ENCODE measurements at regions not wholly inside any gene's neighbourhood (a gene's known extent, or its start where the extent isn't known, plus 50 kb on each side); places are given as distances from the start of the nearest gene placed in this dataset.
A peak's percentile ranks its signal among the peaks of the same experiment; 100 is the strongest.

- Histone ChIP-seq H3K36me3 (ENCODE audit: control insufficient read depth, insufficient read depth, low read length) (no peaks in the 10 kb centered on the region), H3K4me3 (ENCODE audit: low read depth, low read length) (no peak overlapping the region), H3K27me3 (replicated peaks; ENCODE audit: control insufficient read depth, insufficient read depth, low read length) (no peaks in the 10 kb centered on the region), H3K4me1 (no peaks in the 10 kb centered on the region), H3K9me3 (no peaks in the 10 kb centered on the region)
- H3K9me3 Mint-ChIP-seq (ENCODE audit: unreplicated experiment): peaks cover 9% of the 10 kb centered on the region
- TF ChIP-seq CTCF (IDR thresholded peaks at IDR 0.05; ENCODE audit: insufficient read depth in 1 of 2, low read depth in 1 of 2, low read length in 1 of 2, severe bottlenecking in 1 of 2, unreplicated experiment in 1 of 2): no peak
- H3K27ac Mint-ChIP-seq (ENCODE audit: unreplicated experiment): no peak overlapping the region
- POLR2A ChIA-PET: no interaction called here
- H3K36me3 Mint-ChIP-seq (ENCODE audit: insufficient read depth, unreplicated experiment): no peaks in the 10 kb centered on the region
- DNase-seq: peak in 1 of 2 experiments; percentile 9
- CTCF ChIA-PET: no interaction called here
- intact Hi-C loops (cut with micrococcal nuclease; ENCODE audit: unreplicated experiment): no loop called here
- no peaks in the 10 kb centered on the region for H3K4me1 Mint-ChIP-seq (ENCODE audit: low read depth, unreplicated experiment)
- H3K4me3 Mint-ChIP-seq (ENCODE audit: unreplicated experiment): no peak overlapping the region
- peaks cover 22% of the 10 kb centered on the region for H3K27me3 Mint-ChIP-seq (ENCODE audit: insufficient read depth, unreplicated experiment)
- BruUV-seq (replicated peaks): no TSS peak
Observed at GRCh38 chr14:106619606-106620005, 1093.2 kb downstream of the TMEM121 start.

- H3K4me1 Mint-ChIP-seq (ENCODE audit: low read depth, unreplicated experiment): no peaks in the 10 kb centered on the region
- CTCF ChIA-PET: no interaction called here
- no peak overlapping the region for H3K4me3 ChIP-seq (ENCODE audit: low read depth, low read length)
- H3K9me3 ChIP-seq: no peaks in the 10 kb centered on the region
- POLR2A ChIA-PET: no interaction called here
- no peaks in the 10 kb centered on the region for H3K36me3 Mint-ChIP-seq (ENCODE audit: insufficient read depth, unreplicated experiment)
- intact Hi-C loops (cut with micrococcal nuclease; ENCODE audit: unreplicated experiment): no loop called here
- H3K27me3 Mint-ChIP-seq (ENCODE audit: insufficient read depth, unreplicated experiment): peaks cover 21% of the 10 kb centered on the region
- no peak for TF ChIP-seq CTCF (IDR thresholded peaks at IDR 0.05; ENCODE audit: insufficient read depth in 1 of 2, low read depth in 1 of 2, low read length in 1 of 2, severe bottlenecking in 1 of 2, unreplicated experiment in 1 of 2)
- H3K4me3 Mint-ChIP-seq (ENCODE audit: unreplicated experiment): no peak overlapping the region
- no TSS peak for BruUV-seq (replicated peaks)
- H3K27me3 ChIP-seq (replicated peaks; ENCODE audit: control insufficient read depth, insufficient read depth, low read length): no peaks in the 10 kb centered on the region
- peaks cover 9% of the 10 kb centered on the region for H3K9me3 Mint-ChIP-seq (ENCODE audit: unreplicated experiment)
- no peaks in the 10 kb centered on the region for H3K4me1 ChIP-seq
- DNase-seq: no peak
- H3K36me3 ChIP-seq (ENCODE audit: control insufficient read depth, insufficient read depth, low read length): no peaks in the 10 kb centered on the region
- no peak overlapping the region for H3K27ac Mint-ChIP-seq (ENCODE audit: unreplicated experiment)
Observed at GRCh38 chr14:106620368-106620767, 1094.0 kb downstream of the TMEM121 start.

GRCh38 chr14:106622200-106622745 lies 1095.9 kb downstream of the TMEM121 start:
- no peak for TF ChIP-seq CTCF (IDR thresholded peaks at IDR 0.05; ENCODE audit: insufficient read depth in 1 of 2, low read depth in 1 of 2, low read length in 1 of 2, severe bottlenecking in 1 of 2, unreplicated experiment in 1 of 2)
- H3K9me3 Mint-ChIP-seq (ENCODE audit: unreplicated experiment): peaks cover 7% of the 10 kb centered on the region
- H3K4me3 ChIP-seq (ENCODE audit: low read depth, low read length): no peak overlapping the region
- peaks cover 25% of the 10 kb centered on the region for H3K27me3 Mint-ChIP-seq (ENCODE audit: insufficient read depth, unreplicated experiment)
- no peaks in the 10 kb centered on the region for H3K4me1 ChIP-seq
- H3K4me3 Mint-ChIP-seq (ENCODE audit: unreplicated experiment): no peak overlapping the region
- no peak overlapping the region for H3K27ac Mint-ChIP-seq (ENCODE audit: unreplicated experiment)
- BruUV-seq (replicated peaks): no TSS peak
- intact Hi-C loops (cut with micrococcal nuclease; ENCODE audit: unreplicated experiment): no loop called here
- H3K36me3 Mint-ChIP-seq (ENCODE audit: insufficient read depth, unreplicated experiment): no peaks in the 10 kb centered on the region
- POLR2A ChIA-PET: no interaction called here
- H3K36me3 ChIP-seq (ENCODE audit: control insufficient read depth, insufficient read depth, low read length): no peaks in the 10 kb centered on the region
- no peaks in the 10 kb centered on the region for H3K27me3 ChIP-seq (replicated peaks; ENCODE audit: control insufficient read depth, insufficient read depth, low read length)
- H3K9me3 ChIP-seq: no peaks in the 10 kb centered on the region
- CTCF ChIA-PET: no interaction called here
- H3K4me1 Mint-ChIP-seq (ENCODE audit: low read depth, unreplicated experiment): no peaks in the 10 kb centered on the region
- no peak for DNase-seq
